Stimulated activated CD4-positive, alpha-beta T cell treated with anti-CD3 and anti-CD28 coated beads, TNF-alpha, amount 100 ng/mL, for 48 hours (primary cell): ENCODE measurements at regions not wholly inside any gene's neighbourhood (a gene's known extent, or its start where the extent isn't known, plus 50 kb on each side); places are given as distances from the start of the nearest gene placed in this dataset.
"Not testable (repeated sequence)": the region's sequence is repeated elsewhere in the genome, so short reads cannot be mapped to it uniquely, and the experiment has no call there.

Experiments used
- DNase-seq, 3 donors: peaks; one replicate each; pipeline ENCODE4 v3.0.0-alpha.2; 2020; ENCODE audit warnings: low read depth in 3 of 3

GRCh38 chr9:33695299-33695698 lies 100.1 kb upstream of the PRSS3 start:
- DNase-seq = no peak

GRCh38 chr9:33695856-33696255 lies 99.5 kb upstream of the PRSS3 start:
- DNase-seq = no peak

GRCh38 chr9:33697171-33697570 lies 98.2 kb upstream of the PRSS3 start:
- DNase-seq = no peak

- no peak for DNase-seq
Measured at GRCh38 chr9:33698267-33698666, 97.1 kb upstream of the PRSS3 start.

GRCh38 chr9:33700940-33701339 lies 94.4 kb upstream of the PRSS3 start:
- DNase-seq = not testable (repeated sequence)

- no peak for DNase-seq
Measured at GRCh38 chr9:33703430-33704102, 91.8 kb upstream of the PRSS3 start.

- not testable (repeated sequence) for DNase-seq
Measured at GRCh38 chr9:33705440-33705839, 89.9 kb upstream of the PRSS3 start.

- no peak for DNase-seq
Measured at GRCh38 chr9:33708441-33708840, 86.9 kb upstream of the PRSS3 start.

- no peak for DNase-seq
Measured at GRCh38 chr9:33709269-33709668, 86.1 kb upstream of the PRSS3 start.

- not testable (repeated sequence) for DNase-seq
Measured at GRCh38 chr9:33711418-33711817, 83.9 kb upstream of the PRSS3 start.

GRCh38 chr9:33714989-33715388 lies 80.4 kb upstream of the PRSS3 start:
- no peak for DNase-seq

GRCh38 chr9:33718987-33719386 lies 76.4 kb upstream of the PRSS3 start:
- no peak for DNase-seq

GRCh38 chr9:33719581-33720374 lies 75.6 kb upstream of the PRSS3 start:
- DNase-seq = peak; percentile 20 to 36 (median 27)

- peak; percentile 74 to 83 (median 83) for DNase-seq
Measured at GRCh38 chr9:33721674-33722358, 73.5 kb upstream of the PRSS3 start.

- DNase-seq = no peak
Measured at GRCh38 chr9:33722359-33722675, 73.0 kb upstream of the PRSS3 start.

- DNase-seq = no peak
Measured at GRCh38 chr9:33728613-33729012, 66.7 kb upstream of the PRSS3 start.

- no peak for DNase-seq
Measured at GRCh38 chr9:33731142-33731541, 64.2 kb upstream of the PRSS3 start.

- no peak for DNase-seq
Measured at GRCh38 chr9:33731625-33732024, 63.7 kb upstream of the PRSS3 start.

GRCh38 chr9:33734247-33734940 lies 61.0 kb upstream of the PRSS3 start:
- not testable (repeated sequence) for DNase-seq

- not testable (repeated sequence) for DNase-seq
Measured at GRCh38 chr9:33734941-33735835, 60.2 kb upstream of the PRSS3 start.
